Nephron (organoid): ENCODE measurements at regions not wholly inside any gene's neighbourhood (a gene's known extent, or its start where the extent isn't known, plus 50 kb on each side); places are given as distances from the start of the nearest gene placed in this dataset.

Source experiments
- H3K27ac Mint-ChIP-seq, 3 experiments: 2 replicates each; pipeline ENCODE4 v1.8.0; 2020; ENCODE audit warnings: mixed read lengths in 3 of 3, mild to moderate bottlenecking in 2 of 3, moderate library complexity in 1 of 3
- H3K27me3 Mint-ChIP-seq: 2 replicates; pipeline ENCODE4 v1.8.0; 2021; ENCODE audit warnings: low read depth, mild to moderate bottlenecking, moderate library complexity, mixed read lengths
- H3K36me3 Mint-ChIP-seq: 2 replicates; pipeline ENCODE4 v1.8.0; 2020; ENCODE audit warnings: low read depth, mixed read lengths
- H3K4me1 Mint-ChIP-seq: 2 replicates; pipeline ENCODE4 v1.8.0; 2020; ENCODE audit warnings: mixed read lengths
- H3K4me3 Mint-ChIP-seq, 3 experiments: 2 replicates each; pipeline ENCODE4 v1.8.0; 2020; ENCODE audit warnings: mild to moderate bottlenecking in 3 of 3, mixed read lengths in 3 of 3, moderate library complexity in 2 of 3
- H3K9me3 Mint-ChIP-seq: 2 replicates; pipeline ENCODE4 v1.8.0; 2020; ENCODE audit warnings: mixed read lengths
- CTCF ChIP-seq, 3 experiments: fragments of 200-600 bp; sonication (generic); IDR thresholded peaks; one replicate each; pipeline ENCODE4 v1.5.0; 2021; ENCODE audit warnings: antibody characterized with exemption in 3 of 3; ENCODE audit not compliant: unreplicated experiment in 3 of 3

- no peaks in the 10 kb centered on the region for H3K27me3 Mint-ChIP-seq
- H3K36me3 Mint-ChIP-seq: no peaks in the 10 kb centered on the region
- TF ChIP-seq CTCF (IDR thresholded peaks at IDR 0.05; ENCODE audit: unreplicated experiment in 3 of 3): no peak
- H3K4me3 Mint-ChIP-seq: no peak overlapping the region
- H3K4me1 Mint-ChIP-seq: peaks cover 13% of the 10 kb centered on the region
- peak overlapping the region; percentile 56 to 86 (median 81) for H3K27ac Mint-ChIP-seq
- no peaks in the 10 kb centered on the region for H3K9me3 Mint-ChIP-seq
Measured at GRCh38 chr13:72303941-72304746, 423.3 kb downstream of the MZT1 start.

GRCh38 chr13:72296246-72296645 lies 429.2 kb upstream of the DACH1 start:
- Mint-ChIP-seq H3K36me3 (no peaks in the 10 kb centered on the region), H3K4me3 (no peak overlapping the region), H3K27ac (no peak overlapping the region), H3K4me1 (peaks cover 9% of the 10 kb centered on the region), H3K9me3 (peaks cover 4% of the 10 kb centered on the region), H3K27me3 (no peaks in the 10 kb centered on the region)
- no peak for TF ChIP-seq CTCF (IDR thresholded peaks at IDR 0.05; ENCODE audit: unreplicated experiment in 3 of 3)

DNA sequence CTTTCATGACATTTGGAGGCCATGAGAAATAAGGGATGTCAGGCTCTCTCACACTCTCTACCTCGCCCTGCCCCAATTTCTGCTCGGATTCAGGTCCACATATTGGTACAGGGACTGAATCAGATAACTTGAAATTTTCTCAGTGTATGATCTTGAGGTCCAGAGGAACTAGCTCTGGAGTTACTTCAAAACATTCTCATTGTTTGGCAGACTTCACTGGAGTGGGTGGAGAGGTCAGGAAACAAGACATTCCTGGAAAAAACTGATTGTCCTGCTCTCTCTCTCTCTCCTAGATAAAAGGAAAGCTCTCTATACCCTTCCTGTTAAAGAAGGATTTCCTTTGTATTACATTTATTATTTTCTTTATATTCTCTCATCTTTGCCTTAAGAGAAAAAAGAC lies 428.1 kb upstream of the DACH1 start:
- no peaks in the 10 kb centered on the region for H3K36me3 Mint-ChIP-seq
- H3K4me3 Mint-ChIP-seq: no peak overlapping the region
- H3K4me1 Mint-ChIP-seq: peaks cover 9% of the 10 kb centered on the region

DNA sequence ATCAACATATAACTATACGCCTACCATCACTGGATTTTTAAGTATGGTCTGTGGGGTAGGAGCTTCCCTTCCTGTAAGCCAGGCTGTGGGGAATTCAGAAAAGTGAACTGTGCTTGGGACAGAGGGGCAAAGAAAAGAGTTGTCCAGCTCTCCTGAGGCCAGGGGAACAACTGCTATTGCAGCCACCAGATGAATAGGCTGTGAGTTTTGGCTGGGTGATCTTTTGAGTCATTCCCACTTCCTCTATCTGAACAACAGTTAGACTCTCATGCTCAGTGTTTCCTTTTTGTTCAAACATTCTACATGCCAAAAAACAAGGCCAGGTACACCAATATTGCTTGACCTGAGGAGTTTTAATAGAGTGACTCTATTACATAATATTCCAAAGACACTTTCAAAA lies 426.2 kb upstream of the DACH1 start:
- Mint-ChIP-seq H3K36me3 (no peaks in the 10 kb centered on the region), H3K4me1 (peaks cover 9% of the 10 kb centered on the region)
- no peak for TF ChIP-seq CTCF (IDR thresholded peaks at IDR 0.05; ENCODE audit: unreplicated experiment in 3 of 3)

More for the DNA sequence above, 428.1 kb upstream of the DACH1 start:
- no peak for TF ChIP-seq CTCF (IDR thresholded peaks at IDR 0.05; ENCODE audit: unreplicated experiment in 3 of 3)
- Mint-ChIP-seq H3K27ac (peak overlapping the region; percentile 67 to 86 (median 71)), H3K27me3 (no peaks in the 10 kb centered on the region), H3K9me3 (peaks cover 4% of the 10 kb centered on the region)

GRCh38 chr13:72290962-72291681 lies 424.1 kb upstream of the DACH1 start:
- no peak overlapping the region for H3K4me3 Mint-ChIP-seq
- H3K27ac Mint-ChIP-seq: no peak overlapping the region
- H3K9me3 Mint-ChIP-seq: peaks cover 10% of the 10 kb centered on the region
- H3K36me3 Mint-ChIP-seq: no peaks in the 10 kb centered on the region
- no peaks in the 10 kb centered on the region for H3K27me3 Mint-ChIP-seq
- peaks cover 9% of the 10 kb centered on the region for H3K4me1 Mint-ChIP-seq
- no peak for TF ChIP-seq CTCF (IDR thresholded peaks at IDR 0.05; ENCODE audit: unreplicated experiment in 3 of 3)

More for the DNA sequence above, 426.2 kb upstream of the DACH1 start:
- H3K4me3 Mint-ChIP-seq: no peak overlapping the region
- H3K27me3 Mint-ChIP-seq: no peaks in the 10 kb centered on the region
- peaks cover 7% of the 10 kb centered on the region for H3K9me3 Mint-ChIP-seq
- H3K27ac Mint-ChIP-seq: no peak overlapping the region
